GM12878 (cell line): ENCODE measurements at regions not wholly inside any gene's neighbourhood (a gene's known extent, or its start where the extent isn't known, plus 50 kb on each side); places are given as distances from the start of the nearest gene placed in this dataset.
A peak's percentile ranks its signal among the peaks of the same experiment; 100 is the strongest.

Experiments used
- ATAC-seq: fragments of 200-7000 bp; cut with Tn5 transposase; 3 replicates; pipeline ENCODE4 v1.9.1; 2020; ENCODE audit warnings: mild to moderate bottlenecking, moderate library complexity
- BruUV-seq: library from RNA; stranded (reverse); fragments of 400-500 nt; replicated peaks from 2 replicates; lab custom pipeline; 2021; lab: Mats Ljungman, UMichigan
- CTCF ChIA-PET: fragments of 300-600 bp; sonication (Branson Sonifier 250); formaldehyde crosslinking; extraction: SDS; loops from one replicate; lab custom pipeline; 2021; ENCODE audit warnings: inconsistent platforms; lab: Yijun Ruan, JAX
- POLR2A ChIA-PET: fragments of 350-600 bp; formaldehyde crosslinking; extraction: SDS; loops from one replicate; lab custom pipeline; 2021; ENCODE audit warnings: inconsistent platforms; lab: Charles Lee
- RAD21 ChIA-PET: fragments of 300-600 bp; sonication (Branson Sonifier 250); formaldehyde crosslinking; loops from one replicate; lab custom pipeline; 2023; ENCODE audit warnings: antibody characterized with exemption; ENCODE audit not compliant: unreplicated experiment; lab: Charles Lee
- SMC1A ChIA-PET: fragments of 300-600 bp; sonication (Branson Sonifier 250); formaldehyde crosslinking; loops from one replicate; lab custom pipeline; 2023; ENCODE audit not compliant: unreplicated experiment, uncharacterized antibody; lab: Charles Lee
- DNase-seq: peaks from one replicate; pipeline ENCODE4 v3.0.0-alpha.2; 2011; ENCODE audit warnings: low read depth, low spot score
- FAIRE-seq: peaks from 3 replicates; lab custom pipeline; 2011; peaks lifted over from hg19 to GRCh38; lab: Jason Lieb, UNC
- H2AFZ ChIP-seq: 2 replicates; pipeline ENCODE4 v1.6.0; 2011; ENCODE audit warnings: low read depth, low read length, control low read depth; ENCODE audit not compliant: control insufficient read depth
- H3K27ac ChIP-seq: 2 replicates; pipeline ENCODE4 v1.5.1; 2011; ENCODE audit warnings: control low read depth; ENCODE audit not compliant: control insufficient read depth, insufficient read depth
- H3K27me3 ChIP-seq, 2 experiments: replicated peaks in 1 of 2; 2 replicates each; pipeline versions ENCODE4 v1.6.0 to v1.6.1; 2011; ENCODE audit warnings: low read length in 1 of 2; ENCODE audit not compliant: control insufficient read depth in 2 of 2, insufficient read depth in 2 of 2
- H3K36me3 ChIP-seq, 2 experiments: 2 replicates each; pipeline ENCODE4 v1.5.1; 2011; ENCODE audit warnings: low read length in 1 of 2; ENCODE audit not compliant: control insufficient read depth in 2 of 2, insufficient read depth in 2 of 2
- H3K4me1 ChIP-seq: 2 replicates; pipeline ENCODE4 v1.6.1; 2011; ENCODE audit warnings: mild to moderate bottlenecking, low read length, moderate library complexity, mixed read lengths; ENCODE audit not compliant: control insufficient read depth, insufficient read depth
- H3K4me2 ChIP-seq: 2 replicates; pipeline ENCODE4 v1.6.0; 2011; ENCODE audit warnings: control low read depth; ENCODE audit not compliant: control insufficient read depth, insufficient read depth
- H3K4me3 ChIP-seq: fragments of 200-600 bp; sonication (generic); 2 replicates; pipeline ENCODE4 v1.5.1; 2016
- H3K79me2 ChIP-seq: 2 replicates; pipeline ENCODE4 v1.6.0; 2011; ENCODE audit warnings: low read length; ENCODE audit not compliant: control insufficient read depth, insufficient read depth
- H3K9ac ChIP-seq: 2 replicates; pipeline ENCODE4 v1.8.0; 2011; ENCODE audit warnings: low read length, control low read depth, mixed read lengths; ENCODE audit not compliant: control insufficient read depth, insufficient read depth
- H3K9me3 ChIP-seq: replicated peaks from 3 replicates; pipeline ENCODE4 v1.5.1; 2011; ENCODE audit warnings: mild to moderate bottlenecking, low read length; ENCODE audit not compliant: control insufficient read depth, insufficient read depth
- H4K20me1 ChIP-seq: 2 replicates; pipeline ENCODE4 v1.6.0; 2011; ENCODE audit not compliant: control insufficient read depth, insufficient read depth
- POLR2AphosphoS5 ChIP-seq: IDR thresholded peaks from 2 replicates; pipeline ENCODE4 v1.6.1; 2011; ENCODE audit warnings: mild to moderate bottlenecking, low read length, inconsistent platforms
- RB1 ChIP-seq: fragments of 450-650 bp; formaldehyde crosslinking; IDR thresholded peaks from 2 replicates; pipeline ENCODE4 v1.6.1; 2017; ENCODE audit warnings: mild to moderate bottlenecking, borderline replicate concordance
- RELA ChIP-seq: fragments of 450-650 bp; IDR thresholded peaks from 2 replicates; pipeline ENCODE4 v1.8.0; 2014; ENCODE audit warnings: borderline replicate concordance; ENCODE audit not compliant: partially characterized antibody
- TBL1XR1 ChIP-seq: IDR thresholded peaks from 2 replicates; pipeline ENCODE4 v1.6.1; 2012; ENCODE audit warnings: low read depth, low read length, improper control_type of control experiment
- WGBS: methylation state at CpG from one replicate; pipeline ENCODE4 v1.1.6; 2016; ENCODE audit warnings: low lambda C conversion rate; ENCODE audit not compliant: insufficient replicate concordance, insufficient coverage; ENCODE audit errors: missing lambda C conversion rate; 5-methylcytosine and 5-hydroxymethylcytosine counted together
- in situ Hi-C: fragments of 300-500 bp; cut with MboI; formaldehyde crosslinking; loops from 9 replicates; pipeline ENCODE4 v1.14.3; 2018; ENCODE audit warnings: mixed read lengths
- intact Hi-C: fragments of 100-400 bp; cut with micrococcal nuclease; formaldehyde crosslinking; loops from one replicate; pipeline ENCODE4 v1.14.2; 2022; ENCODE audit not compliant: unreplicated experiment
- TF ChIP-seq, protein P1 (sequence below): IDR thresholded peaks from 2 replicates; pipeline ENCODE4 v1.6.1; 2012; ENCODE audit warnings: mild to moderate bottlenecking, low read depth, low read length
- TF ChIP-seq, protein P2 (sequence below): fragments of 450-650 bp; IDR thresholded peaks from 2 replicates; pipeline ENCODE4 v1.6.1; 2017; ENCODE audit warnings: mild to moderate bottlenecking, moderate library complexity
- TF ChIP-seq, protein P3 (sequence below): fragments of 450-650 bp; IDR thresholded peaks from 2 replicates; pipeline ENCODE4 v1.6.1; 2018; ENCODE audit warnings: mild to moderate bottlenecking, low read depth, moderate library complexity; ENCODE audit not compliant: partially characterized antibody

- ChIA-PET POLR2A (no interaction called here), SMC1A (no interaction called here), CTCF (no interaction called here), RAD21 (interaction anchor here (0.6 kb wide), 1 partner anchor 1114 kb away, joined by 5 read pairs; no protein-coding TSS in a partner anchor)
- H3K4me2 ChIP-seq: no peak overlapping the region
- intact Hi-C loops: no loop called here
- no peak overlapping the region for H3K4me3 ChIP-seq
- H4K20me1 ChIP-seq: no peaks in the 10 kb centered on the region
- H3K9me3 ChIP-seq: no peaks in the 10 kb centered on the region
- no peak for TF ChIP-seq RELA
- TF ChIP-seq, protein P1, sequence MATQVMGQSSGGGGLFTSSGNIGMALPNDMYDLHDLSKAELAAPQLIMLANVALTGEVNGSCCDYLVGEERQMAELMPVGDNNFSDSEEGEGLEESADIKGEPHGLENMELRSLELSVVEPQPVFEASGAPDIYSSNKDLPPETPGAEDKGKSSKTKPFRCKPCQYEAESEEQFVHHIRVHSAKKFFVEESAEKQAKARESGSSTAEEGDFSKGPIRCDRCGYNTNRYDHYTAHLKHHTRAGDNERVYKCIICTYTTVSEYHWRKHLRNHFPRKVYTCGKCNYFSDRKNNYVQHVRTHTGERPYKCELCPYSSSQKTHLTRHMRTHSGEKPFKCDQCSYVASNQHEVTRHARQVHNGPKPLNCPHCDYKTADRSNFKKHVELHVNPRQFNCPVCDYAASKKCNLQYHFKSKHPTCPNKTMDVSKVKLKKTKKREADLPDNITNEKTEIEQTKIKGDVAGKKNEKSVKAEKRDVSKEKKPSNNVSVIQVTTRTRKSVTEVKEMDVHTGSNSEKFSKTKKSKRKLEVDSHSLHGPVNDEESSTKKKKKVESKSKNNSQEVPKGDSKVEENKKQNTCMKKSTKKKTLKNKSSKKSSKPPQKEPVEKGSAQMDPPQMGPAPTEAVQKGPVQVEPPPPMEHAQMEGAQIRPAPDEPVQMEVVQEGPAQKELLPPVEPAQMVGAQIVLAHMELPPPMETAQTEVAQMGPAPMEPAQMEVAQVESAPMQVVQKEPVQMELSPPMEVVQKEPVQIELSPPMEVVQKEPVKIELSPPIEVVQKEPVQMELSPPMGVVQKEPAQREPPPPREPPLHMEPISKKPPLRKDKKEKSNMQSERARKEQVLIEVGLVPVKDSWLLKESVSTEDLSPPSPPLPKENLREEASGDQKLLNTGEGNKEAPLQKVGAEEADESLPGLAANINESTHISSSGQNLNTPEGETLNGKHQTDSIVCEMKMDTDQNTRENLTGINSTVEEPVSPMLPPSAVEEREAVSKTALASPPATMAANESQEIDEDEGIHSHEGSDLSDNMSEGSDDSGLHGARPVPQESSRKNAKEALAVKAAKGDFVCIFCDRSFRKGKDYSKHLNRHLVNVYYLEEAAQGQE: peak; percentile 81
- WGBS: 6% methylated on average over 2 of the region's 2 CpGs
- no peaks in the 10 kb centered on the region for H3K4me1 ChIP-seq
- FAIRE-seq (no peak), ATAC-seq (no peak), DNase-seq (no peak)
- H3K36me3 ChIP-seq: no peaks in the 10 kb centered on the region
- in situ Hi-C loops: no loop called here
- H3K9ac ChIP-seq: no peak overlapping the region
- no peaks in the 10 kb centered on the region for H3K79me2 ChIP-seq
- no TSS peak for BruUV-seq
- H2AFZ ChIP-seq: no peak overlapping the region
- no peaks in the 10 kb centered on the region for H3K27me3 ChIP-seq
- H3K27ac ChIP-seq: no peak overlapping the region
Observed at GRCh38 chr3:135752851-135753250, 212.7 kb upstream of the PPP2R3A start.

DNA sequence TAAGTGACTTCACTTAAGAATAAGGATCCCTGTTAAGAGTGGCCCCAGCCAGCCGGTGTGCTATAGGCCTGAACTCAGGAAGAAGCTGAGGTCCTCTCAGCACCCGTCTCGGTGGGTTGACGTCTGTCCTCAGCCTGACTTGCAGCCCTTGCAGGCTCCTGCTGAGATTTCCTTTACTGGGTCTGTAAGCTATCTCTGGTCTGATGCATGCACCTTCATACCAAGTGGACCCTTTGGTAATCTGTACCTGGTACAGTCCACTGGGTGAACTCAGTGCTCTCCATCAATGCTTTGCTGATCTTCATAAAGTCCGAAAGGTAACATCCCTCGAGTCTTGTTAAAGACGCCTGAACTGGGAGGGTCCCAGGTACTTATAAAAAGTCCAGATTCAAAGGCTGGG, 212.0 kb upstream of the PPP2R3A start:
- Histone ChIP-seq H3K36me3 (no peaks in the 10 kb centered on the region), H2AFZ (no peak overlapping the region), H3K4me2 (no peak overlapping the region), H3K79me2 (no peaks in the 10 kb centered on the region), H3K27me3 (no peaks in the 10 kb centered on the region), H4K20me1 (no peaks in the 10 kb centered on the region), H3K4me1 (no peaks in the 10 kb centered on the region), H3K4me3 (no peak overlapping the region), H3K9ac (no peak overlapping the region), H3K9me3 (no peaks in the 10 kb centered on the region), H3K27ac (no peak overlapping the region)
- WGBS: 49% methylated on average over 7 of the region's 7 CpGs
- CTCF ChIA-PET: interaction anchor here (0.6 kb wide), 1 partner anchor 20 kb away, joined by 3 read pairs; no protein-coding TSS in a partner anchor
- ATAC-seq (no peak), DNase-seq (no peak), FAIRE-seq (no peak)
- RAD21 ChIA-PET: interaction anchor here (0.6 kb wide), 1 partner anchor 1114 kb away, joined by 5 read pairs; no protein-coding TSS in a partner anchor
- SMC1A ChIA-PET: no interaction called here
- intact Hi-C loops: no loop called here
- in situ Hi-C loops: no loop called here
- BruUV-seq: no TSS peak
- POLR2A ChIA-PET: no interaction called here
- TF ChIP-seq, protein P2, sequence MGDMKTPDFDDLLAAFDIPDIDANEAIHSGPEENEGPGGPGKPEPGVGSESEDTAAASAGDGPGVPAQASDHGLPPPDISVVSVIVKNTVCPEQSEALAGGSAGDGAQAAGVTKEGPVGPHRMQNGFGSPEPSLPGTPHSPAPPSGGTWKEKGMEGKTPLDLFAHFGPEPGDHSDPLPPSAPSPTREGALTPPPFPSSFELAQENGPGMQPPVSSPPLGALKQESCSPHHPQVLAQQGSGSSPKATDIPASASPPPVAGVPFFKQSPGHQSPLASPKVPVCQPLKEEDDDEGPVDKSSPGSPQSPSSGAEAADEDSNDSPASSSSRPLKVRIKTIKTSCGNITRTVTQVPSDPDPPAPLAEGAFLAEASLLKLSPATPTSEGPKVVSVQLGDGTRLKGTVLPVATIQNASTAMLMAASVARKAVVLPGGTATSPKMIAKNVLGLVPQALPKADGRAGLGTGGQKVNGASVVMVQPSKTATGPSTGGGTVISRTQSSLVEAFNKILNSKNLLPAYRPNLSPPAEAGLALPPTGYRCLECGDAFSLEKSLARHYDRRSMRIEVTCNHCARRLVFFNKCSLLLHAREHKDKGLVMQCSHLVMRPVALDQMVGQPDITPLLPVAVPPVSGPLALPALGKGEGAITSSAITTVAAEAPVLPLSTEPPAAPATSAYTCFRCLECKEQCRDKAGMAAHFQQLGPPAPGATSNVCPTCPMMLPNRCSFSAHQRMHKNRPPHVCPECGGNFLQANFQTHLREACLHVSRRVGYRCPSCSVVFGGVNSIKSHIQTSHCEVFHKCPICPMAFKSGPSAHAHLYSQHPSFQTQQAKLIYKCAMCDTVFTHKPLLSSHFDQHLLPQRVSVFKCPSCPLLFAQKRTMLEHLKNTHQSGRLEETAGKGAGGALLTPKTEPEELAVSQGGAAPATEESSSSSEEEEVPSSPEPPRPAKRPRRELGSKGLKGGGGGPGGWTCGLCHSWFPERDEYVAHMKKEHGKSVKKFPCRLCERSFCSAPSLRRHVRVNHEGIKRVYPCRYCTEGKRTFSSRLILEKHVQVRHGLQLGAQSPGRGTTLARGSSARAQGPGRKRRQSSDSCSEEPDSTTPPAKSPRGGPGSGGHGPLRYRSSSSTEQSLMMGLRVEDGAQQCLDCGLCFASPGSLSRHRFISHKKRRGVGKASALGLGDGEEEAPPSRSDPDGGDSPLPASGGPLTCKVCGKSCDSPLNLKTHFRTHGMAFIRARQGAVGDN: no peak
- TF ChIP-seq RB1 (no peak), POLR2AphosphoS5 (no peak), TBL1XR1 (no peak)
- TF ChIP-seq, protein P3, sequence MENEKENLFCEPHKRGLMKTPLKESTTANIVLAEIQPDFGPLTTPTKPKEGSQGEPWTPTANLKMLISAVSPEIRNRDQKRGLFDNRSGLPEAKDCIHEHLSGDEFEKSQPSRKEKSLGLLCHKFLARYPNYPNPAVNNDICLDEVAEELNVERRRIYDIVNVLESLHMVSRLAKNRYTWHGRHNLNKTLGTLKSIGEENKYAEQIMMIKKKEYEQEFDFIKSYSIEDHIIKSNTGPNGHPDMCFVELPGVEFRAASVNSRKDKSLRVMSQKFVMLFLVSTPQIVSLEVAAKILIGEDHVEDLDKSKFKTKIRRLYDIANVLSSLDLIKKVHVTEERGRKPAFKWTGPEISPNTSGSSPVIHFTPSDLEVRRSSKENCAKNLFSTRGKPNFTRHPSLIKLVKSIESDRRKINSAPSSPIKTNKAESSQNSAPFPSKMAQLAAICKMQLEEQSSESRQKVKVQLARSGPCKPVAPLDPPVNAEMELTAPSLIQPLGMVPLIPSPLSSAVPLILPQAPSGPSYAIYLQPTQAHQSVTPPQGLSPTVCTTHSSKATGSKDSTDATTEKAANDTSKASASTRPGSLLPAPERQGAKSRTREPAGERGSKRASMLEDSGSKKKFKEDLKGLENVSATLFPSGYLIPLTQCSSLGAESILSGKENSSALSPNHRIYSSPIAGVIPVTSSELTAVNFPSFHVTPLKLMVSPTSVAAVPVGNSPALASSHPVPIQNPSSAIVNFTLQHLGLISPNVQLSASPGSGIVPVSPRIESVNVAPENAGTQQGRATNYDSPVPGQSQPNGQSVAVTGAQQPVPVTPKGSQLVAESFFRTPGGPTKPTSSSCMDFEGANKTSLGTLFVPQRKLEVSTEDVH: no peak
